H1 (cell line): ENCODE measurements at regions not wholly inside any gene's neighbourhood (a gene's known extent, or its start where the extent isn't known, plus 50 kb on each side); places are given as distances from the start of the nearest gene placed in this dataset.

Experiments
- CTCF ChIA-PET: fragments of 300-600 bp; sonication (Branson Sonifier 250); formaldehyde crosslinking; loops from one replicate; lab custom pipeline; 2021; ENCODE audit not compliant: partially characterized antibody; lab: Charles Lee
- POLR2A ChIA-PET: fragments of 300-600 bp; sonication (Branson Sonifier 250); formaldehyde crosslinking; loops from one replicate; lab custom pipeline; 2021; ENCODE audit warnings: inconsistent platforms; ENCODE audit not compliant: partially characterized antibody; lab: Charles Lee
- DNase-seq, 2 experiments: peaks; one replicate each; pipeline versions ENCODE4 v3.0.0 to v3.0.0-alpha.2; 2010 to 2022; ENCODE audit warnings: low spot score in 2 of 2, low read depth in 1 of 2, mixed read lengths in 1 of 2
- FAIRE-seq: peaks from 2 replicates; lab custom pipeline; 2011; peaks lifted over from hg19 to GRCh38; lab: Jason Lieb, UNC
- H2AFZ ChIP-seq: 2 replicates; pipeline ENCODE4 v1.8.1; 2012; ENCODE audit warnings: low read length, inconsistent platforms
- H2AK5ac ChIP-seq: 2 replicates; pipeline ENCODE4 v1.6.1; 2013; ENCODE audit warnings: low read depth, low read length
- H2BK120ac ChIP-seq: replicated peaks from 2 replicates; pipeline ENCODE3; 2013; ENCODE audit warnings: low read depth, low read length, inconsistent platforms
- H2BK12ac ChIP-seq: 2 replicates; pipeline ENCODE4 v1.6.1; 2013; ENCODE audit warnings: low read depth, low read length
- H2BK15ac ChIP-seq: 2 replicates; pipeline ENCODE4 v1.6.1; 2013; ENCODE audit warnings: low read length
- H2BK20ac ChIP-seq: 2 replicates; pipeline ENCODE4 v1.6.1; 2013; ENCODE audit warnings: low read length
- H2BK5ac ChIP-seq: 2 replicates; pipeline ENCODE4 v1.6.1; 2013; ENCODE audit warnings: low read depth, low read length
- H3K14ac ChIP-seq: 2 replicates; pipeline ENCODE4 v1.6.1; 2013; ENCODE audit warnings: inconsistent platforms; ENCODE audit not compliant: insufficient read length
- H3K18ac ChIP-seq: 2 replicates; pipeline ENCODE4 v1.6.1; 2013; ENCODE audit warnings: low read length; ENCODE audit errors: extremely low read depth
- H3K23ac ChIP-seq: 2 replicates; pipeline ENCODE4 v1.6.1; 2013; ENCODE audit warnings: inconsistent platforms; ENCODE audit not compliant: insufficient read length
- H3K23me2 ChIP-seq: 2 replicates; pipeline ENCODE4 v1.6.1; 2013; ENCODE audit warnings: low read depth, low read length
- H3K27ac ChIP-seq: 2 replicates; pipeline ENCODE4 v1.6.1; 2011; ENCODE audit warnings: low read depth, low read length, inconsistent platforms
- H3K27me3 ChIP-seq, 4 experiments: replicated peaks in 1 of 4; 1 replicate in 1 of 4; 2 replicates in 3 of 4; pipeline versions ENCODE4 v1.6.1 to v1.8.1; 2011 to 2013; ENCODE audit warnings: low read length in 3 of 4, mild to moderate bottlenecking in 3 of 4, inconsistent platforms in 2 of 4, mixed read lengths in 2 of 4, moderate library complexity in 1 of 4; ENCODE audit not compliant: control insufficient read depth in 3 of 4, insufficient read depth in 3 of 4; ENCODE audit errors: extremely low read depth in 1 of 4
- H3K36me3 ChIP-seq, 4 experiments: 2 replicates each; pipeline versions ENCODE4 v1.6.1 to v1.8.1; 2011 to 2013; ENCODE audit warnings: mild to moderate bottlenecking in 4 of 4, low read length in 3 of 4, moderate library complexity in 2 of 4, control low read depth in 1 of 4, inconsistent platforms in 1 of 4; ENCODE audit not compliant: insufficient read depth in 4 of 4, control insufficient read depth in 2 of 4
- H3K4ac ChIP-seq: replicated peaks from 2 replicates; pipeline ENCODE3; 2013; ENCODE audit warnings: low read length, low read depth, mixed read lengths, inconsistent platforms; ENCODE audit not compliant: insufficient read length
- H3K4me1 ChIP-seq, 4 experiments: replicated peaks in 1 of 4; 1 replicate in 1 of 4; 2 replicates in 3 of 4; pipeline versions ENCODE4 v1.6.1 to v1.8.1; 2011 to 2013; ENCODE audit warnings: low read length in 3 of 4, inconsistent platforms in 2 of 4, mixed read lengths in 1 of 4; ENCODE audit not compliant: insufficient read depth in 4 of 4, control insufficient read depth in 3 of 4
- H3K4me2 ChIP-seq, 2 experiments: 2 replicates each; pipeline versions ENCODE4 v1.6.1 to v1.8.1; 2011 to 2013; ENCODE audit warnings: low read depth in 2 of 2, low read length in 2 of 2, control low read depth in 1 of 2, inconsistent platforms in 1 of 2, mild to moderate bottlenecking in 1 of 2; ENCODE audit not compliant: insufficient read depth in 1 of 2
- H3K4me3 ChIP-seq, 4 experiments: fragments of 200-600, 300-600 bp in 1 of 4; sonication (generic), shearing (Covaris generic), sonication (Bioruptor Twin) in 1 of 4; 2 replicates each; pipeline versions ENCODE4 v1.5.1 to v1.8.1; 2011 to 2016; ENCODE audit warnings: low read length in 4 of 4, low read depth in 3 of 4, control low read depth in 2 of 4, inconsistent platforms in 2 of 4, mild to moderate bottlenecking in 2 of 4, mixed read lengths in 1 of 4, moderate library complexity in 1 of 4; ENCODE audit not compliant: insufficient read depth in 2 of 4; ENCODE audit errors: extremely low read depth in 1 of 4
- H3K56ac ChIP-seq: replicated peaks from 2 replicates; pipeline ENCODE3; 2013; ENCODE audit warnings: low read depth, mild to moderate bottlenecking, mixed read lengths, low read length, inconsistent platforms; ENCODE audit not compliant: insufficient read length
- H3K79me1 ChIP-seq: 2 replicates; pipeline ENCODE4 v1.6.1; 2013; ENCODE audit warnings: low read depth, low read length, control low read depth
- H3K79me2 ChIP-seq, 2 experiments: 2 replicates each; pipeline versions ENCODE4 v1.6.1 to v1.8.1; 2012 to 2013; ENCODE audit warnings: low read length in 2 of 2, mild to moderate bottlenecking in 2 of 2, inconsistent platforms in 1 of 2; ENCODE audit not compliant: insufficient read depth in 2 of 2, control insufficient read depth in 1 of 2
- H3K9ac ChIP-seq, 4 experiments: replicated peaks in 1 of 4; 1 replicate in 1 of 4; 2 replicates in 3 of 4; pipeline versions ENCODE4 v1.6.1 to v1.8.1; 2011 to 2013; ENCODE audit warnings: low read depth in 3 of 4, low read length in 3 of 4, control low read depth in 2 of 4, mild to moderate bottlenecking in 2 of 4, moderate library complexity in 2 of 4, inconsistent platforms in 1 of 4; ENCODE audit errors: extremely low read depth in 1 of 4
- H3K9me3 ChIP-seq, 2 experiments: 2 replicates each; pipeline versions ENCODE4 v1.6.1 to v1.8.1; 2012 to 2013; ENCODE audit warnings: mild to moderate bottlenecking in 2 of 2, moderate library complexity in 2 of 2, control low read depth in 1 of 2, inconsistent platforms in 1 of 2, low read depth in 1 of 2, low read length in 1 of 2, mixed read lengths in 1 of 2; ENCODE audit not compliant: insufficient read depth in 2 of 2
- H4K20me1 ChIP-seq, 2 experiments: replicated peaks in 1 of 2; 2 replicates each; pipeline versions ENCODE3 to v1.8.1; 2011 to 2013; ENCODE audit warnings: inconsistent platforms in 2 of 2, low read length in 2 of 2, mild to moderate bottlenecking in 1 of 2; ENCODE audit not compliant: insufficient read depth in 2 of 2, control insufficient read depth in 1 of 2
- H4K5ac ChIP-seq: 2 replicates; pipeline ENCODE4 v1.6.1; 2013; ENCODE audit warnings: low read length, low read depth, mixed read lengths, inconsistent platforms; ENCODE audit not compliant: insufficient read length
- H4K8ac ChIP-seq: 2 replicates; pipeline ENCODE4 v1.8.0; 2013; ENCODE audit warnings: mild to moderate bottlenecking, moderate library complexity, low read length, inconsistent platforms; ENCODE audit not compliant: insufficient read depth; ENCODE audit errors: extremely low read depth
- H4K91ac ChIP-seq: replicated peaks from 2 replicates; pipeline ENCODE3; 2013; ENCODE audit warnings: low read length, mixed read lengths, inconsistent platforms; ENCODE audit not compliant: insufficient read length
- ASH2L ChIP-seq: fragments of 200-600, 300-600 bp; sonication (generic); IDR thresholded peaks from one replicate; pipeline ENCODE4 v1.7.1; 2017; ENCODE audit warnings: low read length
- ATF3 ChIP-seq: IDR thresholded peaks from 2 replicates; pipeline ENCODE4 v1.6.1; 2011; ENCODE audit warnings: low read depth, mild to moderate bottlenecking, low read length; ENCODE audit not compliant: insufficient read depth
- KDM5A ChIP-seq: fragments of 200-600 bp; IDR thresholded peaks from 2 replicates; pipeline ENCODE4 v1.7.1; 2012; ENCODE audit warnings: mild to moderate bottlenecking, low read length, inconsistent platforms, mixed read lengths
- SAP30 ChIP-seq: fragments of 300-600 bp; sonication (generic); IDR thresholded peaks from 2 replicates; pipeline ENCODE4 v1.7.1; 2012; ENCODE audit warnings: low read length, moderate library complexity, mild to moderate bottlenecking, inconsistent platforms; ENCODE audit not compliant: insufficient read depth, insufficient replicate concordance
- SP2 ChIP-seq: IDR thresholded peaks from 2 replicates; pipeline ENCODE4 v1.6.1; 2012; ENCODE audit warnings: mild to moderate bottlenecking, low read length, inconsistent platforms
- SP4 ChIP-seq: IDR thresholded peaks from 2 replicates; pipeline ENCODE4 v1.6.1; 2012; ENCODE audit warnings: low read length, inconsistent platforms
- whole genome bisulfite sequencing, 2 experiments: shearing (Covaris generic) in 1 of 2; methylation state at CpG; one replicate each; pipeline versions ENCODE4 v1.1.6 to v1.1.7; 2013 to 2015; ENCODE audit warnings: low lambda C conversion rate in 2 of 2, mixed read lengths in 2 of 2, inconsistent platforms in 1 of 2, low coverage in 1 of 2, missing lambda C conversion rate in 1 of 2; ENCODE audit not compliant: insufficient replicate concordance in 2 of 2, insufficient coverage in 1 of 2, insufficient read length in 1 of 2; ENCODE audit errors: extremely low coverage in 1 of 2, missing lambda C conversion rate in 1 of 2; 5-methylcytosine and 5-hydroxymethylcytosine counted together

- FAIRE-seq: no peak
- Histone ChIP-seq H3K18ac (no peak overlapping the region), H2AFZ (no peak overlapping the region), H3K4me1 (no peaks in the 10 kb centered on the region), H3K27me3 (no peaks in the 10 kb centered on the region), H3K79me1 (no peaks in the 10 kb centered on the region), H3K4me3 (no peak overlapping the region), H3K23ac (no peak overlapping the region), H2BK12ac (no peak overlapping the region), H4K20me1 (no peaks in the 10 kb centered on the region), H3K9ac (no peak overlapping the region), H4K5ac (no peak overlapping the region), H3K56ac (no peak overlapping the region), H3K23me2 (no peaks in the 10 kb centered on the region), H3K4me2 (no peak overlapping the region), H3K14ac (no peak overlapping the region), H2BK5ac (no peak overlapping the region), H4K8ac (no peak overlapping the region), H3K27ac (no peak overlapping the region), H2AK5ac (no peak overlapping the region), H4K91ac (no peak overlapping the region), H3K4ac (no peak overlapping the region), H3K36me3 (no peaks in the 10 kb centered on the region), H2BK15ac (no peak overlapping the region), H2BK120ac (no peak overlapping the region), H3K79me2 (no peaks in the 10 kb centered on the region), H2BK20ac (no peak overlapping the region), H3K9me3 (no peaks in the 10 kb centered on the region)
- TF ChIP-seq ATF3 (no peak), ASH2L (no peak), SAP30 (no peak), SP4 (no peak), SP2 (no peak), KDM5A (no peak)
- POLR2A ChIA-PET: no interaction called here
- WGBS, 2 experiments: 92% methylated on average over 3 of the region's 3 CpGs; no CpG with 5 or more reads in 1 of the 2 experiments
- CTCF ChIA-PET: interaction anchor here (0.8 kb wide), 1 partner anchor 25 kb away, joined by 3 read pairs; no protein-coding TSS in a partner anchor
- DNase-seq: no peak
Measured at GRCh38 chr2:48178611-48179010, 135.9 kb upstream of the FOXN2 start.
